HUES64 (cell line): ENCODE measurements at regions not wholly inside any gene's neighbourhood (a gene's known extent, or its start where the extent isn't known, plus 50 kb on each side); places are given as distances from the start of the nearest gene placed in this dataset.
"Not testable (repeated sequence)": the region's sequence is repeated elsewhere in the genome, so short reads cannot be mapped to it uniquely, and the experiment has no call there.

Experiments used
- H3K27ac ChIP-seq: 2 replicates; pipeline ENCODE4 v1.7.0; 2013; ENCODE audit warnings: low read depth, low read length, inconsistent platforms
- H3K27me3 ChIP-seq: 2 replicates; pipeline ENCODE4 v1.6.1; 2013; ENCODE audit warnings: mild to moderate bottlenecking, low read length; ENCODE audit not compliant: insufficient read depth
- H3K36me3 ChIP-seq: 2 replicates; pipeline ENCODE4 v1.6.1; 2013; ENCODE audit warnings: mild to moderate bottlenecking, low read length; ENCODE audit not compliant: insufficient read depth
- H3K4me1 ChIP-seq: 2 replicates; pipeline ENCODE4 v1.6.1; 2013; ENCODE audit warnings: mild to moderate bottlenecking, low read length, moderate library complexity; ENCODE audit not compliant: insufficient read depth
- H3K4me3 ChIP-seq: 2 replicates; pipeline ENCODE4 v1.5.1; 2013; ENCODE audit warnings: mild to moderate bottlenecking, low read length, moderate library complexity
- H3K9ac ChIP-seq: 2 replicates; pipeline ENCODE4 v1.6.1; 2013; ENCODE audit warnings: mild to moderate bottlenecking, low read depth, low read length
- H3K9me3 ChIP-seq: 2 replicates; pipeline ENCODE4 v1.6.1; 2013; ENCODE audit warnings: low read depth, low read length; ENCODE audit not compliant: insufficient read depth
- WGBS: fragments of 150-250, 120-280 bp; methylation state at CpG from one replicate; pipeline ENCODE4 v1.1.7; 2013; ENCODE audit warnings: missing lambda C conversion rate; 5-methylcytosine and 5-hydroxymethylcytosine counted together

GRCh38 chr6:68059899-68060298, 575.2 kb upstream of the ADGRB3 start:
- WGBS: 86% methylated on average over 3 of the region's 4 CpGs
- Histone ChIP-seq H3K27me3 (no peaks in the 10 kb centered on the region), H3K9me3 (0 out of 2 replicates have a peak, but pooled peaks cover 9% of the 10 kb centered on the region), H3K9ac (no peak overlapping the region), H3K4me3 (no peak overlapping the region), H3K36me3 (no peaks in the 10 kb centered on the region), H3K27ac (0 out of 2 replicates have a peak overlapping the region, but pooled peaks have one; percentile 17), H3K4me1 (peaks cover 8% of the 10 kb centered on the region)

DNA sequence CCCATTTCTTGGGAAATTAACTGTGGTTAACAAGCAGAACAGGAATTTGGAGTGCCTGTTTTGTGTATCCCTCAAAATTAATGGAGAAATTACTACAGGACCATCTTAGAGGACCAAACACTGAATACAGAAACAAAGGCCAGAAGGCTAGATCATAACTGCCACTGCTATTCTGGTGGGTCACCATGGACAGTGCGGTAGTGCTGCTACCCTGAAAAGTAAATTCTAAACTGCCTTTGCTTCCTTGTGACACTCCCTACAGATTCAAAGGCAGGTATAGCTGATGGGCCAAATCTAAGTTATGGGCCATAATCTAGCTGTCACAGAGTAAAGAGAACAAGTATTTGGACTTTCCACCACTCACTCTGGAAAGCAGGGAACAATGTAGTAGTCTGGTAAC, 575.8 kb upstream of the ADGRB3 start:
- Histone ChIP-seq H3K9ac (no peak overlapping the region), H3K36me3 (no peaks in the 10 kb centered on the region), H3K27me3 (no peaks in the 10 kb centered on the region), H3K4me3 (no peak overlapping the region), H3K27ac (no peak overlapping the region), H3K9me3 (0 out of 2 replicates have a peak, but pooled peaks cover 9% of the 10 kb centered on the region), H3K4me1 (peaks cover 8% of the 10 kb centered on the region)
- 89% methylated on average over 1 of the region's 1 CpG for WGBS

GRCh38 chr6:68056596-68056995, 578.5 kb upstream of the ADGRB3 start:
- not testable (repeated sequence) for H3K36me3 ChIP-seq, H3K4me1 ChIP-seq, H3K9ac ChIP-seq, H3K27ac ChIP-seq, H3K4me3 ChIP-seq, H3K27me3 ChIP-seq, H3K9me3 ChIP-seq
- 100% methylated on average over 1 of the region's 1 CpG for WGBS

GRCh38 chr6:68054756-68055155, 580.3 kb upstream of the ADGRB3 start:
- no peak overlapping the region for H3K4me3 ChIP-seq
- no peaks in the 10 kb centered on the region for H3K36me3 ChIP-seq
- H3K9me3 ChIP-seq: 0 out of 2 replicates have a peak, but pooled peaks cover 9% of the 10 kb centered on the region
- no peak overlapping the region for H3K27ac ChIP-seq
- peaks cover 2% of the 10 kb centered on the region for H3K4me1 ChIP-seq
- no peaks in the 10 kb centered on the region for H3K27me3 ChIP-seq
- WGBS: no CpG with 5 or more reads among the region's 1 CpG
- H3K9ac ChIP-seq: no peak overlapping the region

- Histone ChIP-seq H3K4me3 (no peak overlapping the region), H3K27ac (no peak overlapping the region), H3K9ac (no peak overlapping the region), H3K9me3 (0 out of 2 replicates have a peak, but pooled peaks cover 9% of the 10 kb centered on the region), H3K36me3 (no peaks in the 10 kb centered on the region), H3K27me3 (no peaks in the 10 kb centered on the region), H3K4me1 (no peaks in the 10 kb centered on the region)
- 93% methylated on average over 4 of the region's 4 CpGs for WGBS
These were observed 581.2 kb upstream of the ADGRB3 start for GRCh38 chr6:68053805-68054373.

DNA sequence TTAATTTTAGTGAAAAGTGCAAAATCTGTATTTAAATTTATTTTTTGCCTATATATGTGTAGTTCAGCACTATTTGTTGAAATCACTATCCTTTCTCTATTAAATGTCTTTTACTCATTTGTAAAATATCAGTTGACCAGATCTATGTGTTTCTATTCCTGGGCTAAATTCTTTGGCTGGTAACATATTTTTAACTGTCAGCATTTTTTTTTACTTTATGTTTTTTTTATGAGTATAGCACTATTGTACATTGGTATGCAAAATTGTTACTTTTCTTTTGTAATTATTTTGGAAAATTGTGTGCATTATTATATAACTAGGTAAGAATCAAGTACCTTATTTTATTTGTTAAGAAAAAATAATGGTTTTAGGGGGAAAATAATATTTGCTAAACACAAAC, 582.8 kb upstream of the ADGRB3 start:
- Histone ChIP-seq H3K9ac (no peak overlapping the region), H3K27me3 (no peaks in the 10 kb centered on the region), H3K4me3 (no peak overlapping the region), H3K9me3 (0 out of 2 replicates have a peak, but pooled peaks cover 9% of the 10 kb centered on the region), H3K4me1 (no peaks in the 10 kb centered on the region), H3K27ac (no peak overlapping the region), H3K36me3 (no peaks in the 10 kb centered on the region)

DNA sequence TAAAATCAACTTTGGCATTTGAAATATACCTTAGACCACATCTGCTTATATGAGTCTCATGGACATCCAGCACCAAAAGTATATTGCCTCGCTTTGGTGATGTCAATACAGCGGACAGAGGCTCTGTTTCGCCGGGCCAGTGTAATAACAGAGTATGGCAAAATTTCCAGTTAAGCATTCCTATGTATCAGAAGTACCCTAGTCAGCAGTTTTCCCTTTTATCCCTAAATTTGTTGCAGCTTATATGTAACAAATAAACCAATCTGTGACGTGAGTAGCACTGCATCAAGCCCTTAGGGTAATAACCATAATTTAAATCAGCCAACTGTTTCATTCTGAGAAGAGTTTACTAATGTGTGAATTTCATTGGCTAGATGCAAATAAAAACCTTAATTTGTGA, 585.5 kb upstream of the ADGRB3 start:
- Histone ChIP-seq H3K27ac (no peak overlapping the region), H3K4me3 (no peak overlapping the region), H3K4me1 (no peaks in the 10 kb centered on the region), H3K9me3 (no peaks in the 10 kb centered on the region), H3K9ac (no peak overlapping the region), H3K36me3 (no peaks in the 10 kb centered on the region), H3K27me3 (no peaks in the 10 kb centered on the region)
- 99% methylated on average over 5 of the region's 5 CpGs for WGBS

- Histone ChIP-seq H3K9ac (no peak overlapping the region), H3K9me3 (no peaks in the 10 kb centered on the region), H3K36me3 (no peaks in the 10 kb centered on the region), H3K27me3 (no peaks in the 10 kb centered on the region), H3K27ac (no peak overlapping the region), H3K4me3 (no peak overlapping the region), H3K4me1 (peaks cover 18% of the 10 kb centered on the region)
- 93% methylated on average over 1 of the region's 1 CpG for WGBS
These were observed 588.3 kb upstream of the ADGRB3 start for GRCh38 chr6:68046756-68047155.

- WGBS: 95% methylated on average over 1 of the region's 1 CpG
- Histone ChIP-seq H3K4me3 (no peak overlapping the region), H3K4me1 (peaks cover 23% of the 10 kb centered on the region), H3K9ac (no peak overlapping the region), H3K27ac (no peak overlapping the region), H3K36me3 (no peaks in the 10 kb centered on the region), H3K9me3 (no peaks in the 10 kb centered on the region), H3K27me3 (no peaks in the 10 kb centered on the region)
These were observed 588.8 kb upstream of the ADGRB3 start for GRCh38 chr6:68046302-68046701.

DNA sequence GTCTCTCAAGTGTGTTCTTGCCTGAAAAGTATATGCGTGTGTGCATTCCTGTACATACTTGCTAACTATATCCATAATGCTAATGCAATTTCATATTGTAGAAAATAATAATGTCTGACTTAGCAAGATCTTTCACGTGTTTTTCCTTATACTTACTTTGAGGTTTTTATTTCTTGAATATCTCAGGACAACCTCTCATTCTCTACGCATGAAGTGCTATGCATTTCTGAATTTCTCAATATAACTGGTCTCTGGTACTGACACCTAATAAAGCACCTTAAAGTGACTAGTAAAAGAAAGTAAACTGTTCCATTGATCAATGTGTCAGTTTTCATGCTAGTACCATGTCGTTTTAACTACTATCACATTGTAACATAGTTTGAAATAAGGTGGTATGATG, 589.9 kb upstream of the ADGRB3 start:
- Histone ChIP-seq H3K4me3 (no peak overlapping the region), H3K27ac (no peak overlapping the region), H3K27me3 (no peaks in the 10 kb centered on the region), H3K9ac (no peak overlapping the region), H3K4me1 (peaks cover 34% of the 10 kb centered on the region), H3K9me3 (no peaks in the 10 kb centered on the region), H3K36me3 (no peaks in the 10 kb centered on the region)
- WGBS: 98% methylated on average over 3 of the region's 4 CpGs

- H3K9ac ChIP-seq: no peak overlapping the region
- H3K27me3 ChIP-seq: no peaks in the 10 kb centered on the region
- H3K36me3 ChIP-seq: no peaks in the 10 kb centered on the region
- H3K27ac ChIP-seq: no peak overlapping the region
- peaks cover 40% of the 10 kb centered on the region for H3K4me1 ChIP-seq
- H3K9me3 ChIP-seq: no peaks in the 10 kb centered on the region
- H3K4me3 ChIP-seq: no peak overlapping the region
These were observed 590.8 kb upstream of the ADGRB3 start for GRCh38 chr6:68044264-68044663.

DNA sequence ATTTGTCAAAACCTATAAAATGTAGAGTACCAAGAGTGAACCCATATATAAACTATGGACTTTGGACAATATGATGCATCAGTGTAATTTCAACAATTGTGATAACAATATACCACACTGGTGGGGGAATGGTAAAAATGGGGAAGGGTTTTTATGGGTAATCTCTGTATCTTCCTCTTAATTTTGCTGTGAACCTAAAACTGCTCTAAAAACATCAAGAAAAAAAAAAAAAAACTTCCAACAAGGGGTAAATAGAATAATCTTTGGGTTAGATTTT, 592.0 kb upstream of the ADGRB3 start:
- Histone ChIP-seq H3K4me1 (peaks cover 49% of the 10 kb centered on the region), H3K27ac (no peak overlapping the region), H3K9me3 (peaks cover under 1% of the 10 kb centered on the region; the same call in 1 of the 2 replicates), H3K36me3 (no peaks in the 10 kb centered on the region), H3K4me3 (no peak overlapping the region), H3K27me3 (no peaks in the 10 kb centered on the region), H3K9ac (no peak overlapping the region)
